H9 (cell line): ENCODE measurements at regions not wholly inside any gene's neighbourhood (a gene's known extent, or its start where the extent isn't known, plus 50 kb on each side); places are given as distances from the start of the nearest gene placed in this dataset.

Experiments
- DNase-seq: peaks from one replicate; pipeline ENCODE4 v3.0.0-alpha.2; 2017
- H2AFZ ChIP-seq: one replicate; pipeline ENCODE4 v1.6.1; 2013; ENCODE audit warnings: mild to moderate bottlenecking, low read length, control low read depth, moderate library complexity
- H2AK5ac ChIP-seq: 2 replicates; pipeline ENCODE4 v1.6.1; 2013; ENCODE audit warnings: low read length, control low read depth, mixed read lengths; ENCODE audit not compliant: insufficient read length
- H2BK120ac ChIP-seq: one replicate; pipeline ENCODE4 v1.6.1; 2013; ENCODE audit warnings: low read depth, mild to moderate bottlenecking, low read length, control low read depth, inconsistent platforms; ENCODE audit not compliant: poor library complexity, severe bottlenecking
- H2BK12ac ChIP-seq: 2 replicates; pipeline ENCODE4 v1.6.1; 2013; ENCODE audit warnings: low read length, control low read depth, mixed read lengths, low read depth; ENCODE audit not compliant: insufficient read length
- H2BK15ac ChIP-seq: 2 replicates; pipeline ENCODE4 v1.6.1; 2013; ENCODE audit warnings: low read depth, low read length, control low read depth
- H2BK20ac ChIP-seq: one replicate; pipeline ENCODE4 v1.6.1; 2013; ENCODE audit warnings: low read depth, mild to moderate bottlenecking, low read length, control low read depth, inconsistent platforms; ENCODE audit not compliant: poor library complexity, severe bottlenecking
- H2BK5ac ChIP-seq: 2 replicates; pipeline ENCODE4 v1.6.1; 2013; ENCODE audit warnings: low read length, control low read depth, mixed read lengths; ENCODE audit not compliant: insufficient read length
- H3K14ac ChIP-seq: 2 replicates; pipeline ENCODE4 v1.6.1; 2013; ENCODE audit warnings: low read length, control low read depth; ENCODE audit not compliant: insufficient read depth
- H3K18ac ChIP-seq: 2 replicates; pipeline ENCODE4 v1.6.1; 2013; ENCODE audit warnings: low read depth, mild to moderate bottlenecking, mixed read lengths, low read length, control low read depth; ENCODE audit not compliant: insufficient read length
- H3K23ac ChIP-seq: 2 replicates; pipeline ENCODE4 v1.6.1; 2013; ENCODE audit warnings: low read length, control low read depth, mixed read lengths, low read depth; ENCODE audit not compliant: insufficient read length
- H3K23me2 ChIP-seq: 2 replicates; pipeline ENCODE4 v1.6.1; 2013; ENCODE audit warnings: low read depth, mild to moderate bottlenecking, mixed read lengths, low read length, control low read depth; ENCODE audit not compliant: insufficient read length, poor library complexity, severe bottlenecking
- H3K27ac ChIP-seq: 2 replicates; pipeline ENCODE4 v1.5.1; 2013; ENCODE audit warnings: low read length, control low read depth, mixed read lengths, low read depth; ENCODE audit not compliant: insufficient read length
- H3K27me3 ChIP-seq: 2 replicates; pipeline ENCODE4 v1.6.1; 2013; ENCODE audit warnings: low read length, control low read depth, inconsistent platforms; ENCODE audit not compliant: insufficient read depth
- H3K4ac ChIP-seq: 2 replicates; pipeline ENCODE4 v1.6.1; 2013; ENCODE audit warnings: low read depth, mild to moderate bottlenecking, control low read depth, inconsistent platforms, low read length, moderate library complexity
- H3K4me1 ChIP-seq: 2 replicates; pipeline ENCODE4 v1.6.1; 2013; ENCODE audit warnings: low read length, control low read depth, inconsistent platforms; ENCODE audit not compliant: insufficient read depth
- H3K4me2 ChIP-seq: 2 replicates; pipeline ENCODE4 v1.6.1; 2013; ENCODE audit warnings: low read length, control low read depth, mixed read lengths; ENCODE audit not compliant: insufficient read length, insufficient read depth
- H3K56ac ChIP-seq: 2 replicates; pipeline ENCODE4 v1.6.1; 2013; ENCODE audit warnings: low read depth, mild to moderate bottlenecking, mixed read lengths, low read length, control low read depth; ENCODE audit not compliant: insufficient read length
- H3K79me1 ChIP-seq: 2 replicates; pipeline ENCODE4 v1.6.1; 2013; ENCODE audit warnings: low read depth, mild to moderate bottlenecking, moderate library complexity, low read length, control low read depth, inconsistent platforms; ENCODE audit not compliant: insufficient read depth, poor library complexity, severe bottlenecking
- H3K79me2 ChIP-seq: 2 replicates; pipeline ENCODE4 v1.6.1; 2013; ENCODE audit warnings: low read length, control low read depth, inconsistent platforms; ENCODE audit not compliant: insufficient read depth
- H3K9ac ChIP-seq: 2 replicates; pipeline ENCODE4 v1.6.1; 2013; ENCODE audit warnings: low read length, control low read depth, mixed read lengths; ENCODE audit not compliant: insufficient read length; ENCODE audit errors: extremely low read depth
- H3K9me3 ChIP-seq: one replicate; pipeline ENCODE4 v1.6.1; 2013; ENCODE audit warnings: low read depth, low read length, inconsistent platforms; ENCODE audit not compliant: control insufficient read depth
- H3T11ph ChIP-seq: one replicate; pipeline ENCODE4 v1.6.1; 2013; ENCODE audit warnings: mild to moderate bottlenecking, low read length, control low read depth, inconsistent platforms
- H4K20me1 ChIP-seq: one replicate; pipeline ENCODE4 v1.6.1; 2013; ENCODE audit not compliant: control insufficient read depth, insufficient read length, insufficient read depth
- H4K5ac ChIP-seq: 2 replicates; pipeline ENCODE4 v1.6.1; 2013; ENCODE audit warnings: low read depth, mild to moderate bottlenecking, mixed read lengths, low read length, control low read depth; ENCODE audit not compliant: insufficient read length
- H4K8ac ChIP-seq: replicated peaks from 2 replicates; pipeline ENCODE4 v1.6.1; 2013; ENCODE audit warnings: low read length, control low read depth, mixed read lengths, low read depth; ENCODE audit not compliant: insufficient read length
- H4K91ac ChIP-seq: 2 replicates; pipeline ENCODE4 v1.6.1; 2013; ENCODE audit warnings: low read depth, mild to moderate bottlenecking, moderate library complexity, mixed read lengths, low read length, control low read depth; ENCODE audit not compliant: insufficient read length
- H3K27ac Mint-ChIP-seq, 3 experiments: 2 replicates in 2 of 3; 3 replicates in 1 of 3; pipeline ENCODE4 v1.8.0; 2020 to 2021; ENCODE audit warnings: mixed read lengths in 3 of 3, mild to moderate bottlenecking in 1 of 3, moderate library complexity in 1 of 3
- H3K27me3 Mint-ChIP-seq: 2 replicates; pipeline ENCODE4 v1.8.0; 2021; ENCODE audit warnings: low read depth, mild to moderate bottlenecking, moderate library complexity, mixed read lengths
- H3K36me3 Mint-ChIP-seq, 3 experiments: 2 replicates in 2 of 3; 3 replicates in 1 of 3; pipeline ENCODE4 v1.8.0; 2020 to 2021; ENCODE audit warnings: low read depth in 3 of 3, mixed read lengths in 3 of 3; ENCODE audit not compliant: insufficient read depth in 1 of 3
- H3K4me1 Mint-ChIP-seq, 2 experiments: 2 replicates each; pipeline ENCODE4 v1.8.0; 2020; ENCODE audit warnings: mixed read lengths in 2 of 2
- H3K4me3 Mint-ChIP-seq, 2 experiments: 2 replicates in 1 of 2; 3 replicates in 1 of 2; pipeline ENCODE4 v1.8.0; 2020 to 2021; ENCODE audit warnings: mild to moderate bottlenecking in 2 of 2, mixed read lengths in 2 of 2, moderate library complexity in 1 of 2
- H3K9me3 Mint-ChIP-seq, 2 experiments: 2 replicates in 1 of 2; 3 replicates in 1 of 2; pipeline ENCODE4 v1.8.0; 2020; ENCODE audit warnings: mild to moderate bottlenecking in 2 of 2, mixed read lengths in 2 of 2, moderate library complexity in 1 of 2
- WGBS: extraction: QIAGEN DNeasy Blood & Tissue Kit; methylation state at CpG from one replicate; pipeline ENCODE4 v1.1.7; 2013; ENCODE audit warnings: missing lambda C conversion rate, low lambda C conversion rate, mixed read lengths; ENCODE audit not compliant: insufficient read length; ENCODE audit errors: extremely low coverage; 5-methylcytosine and 5-hydroxymethylcytosine counted together
- TF ChIP-seq, protein P1 (sequence below): fragments of 200-600 bp; sonication (generic); conservative IDR thresholded peaks from 3 replicates; pipeline ENCODE4 v1.8.0; 2021; ENCODE audit warnings: antibody characterized with exemption, mild to moderate bottlenecking

DNA sequence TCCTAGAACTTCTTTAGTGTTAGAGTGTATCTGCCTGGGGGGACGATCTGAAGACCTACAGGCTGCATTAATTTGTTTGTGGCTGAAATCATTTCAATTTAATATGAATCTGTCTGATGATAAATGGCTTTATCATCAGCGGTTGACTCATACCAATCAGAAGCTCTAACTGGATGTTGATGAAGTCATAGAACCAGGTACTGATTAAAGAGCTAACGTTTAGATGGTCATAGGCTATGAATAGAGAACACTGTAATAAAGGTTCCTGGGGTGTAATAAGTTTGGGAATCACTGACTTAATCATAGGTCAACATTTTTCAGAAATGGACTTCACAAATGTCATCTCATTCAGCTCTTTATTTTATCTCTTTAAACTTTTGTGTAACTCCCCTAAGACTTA is 329.9 kb downstream of the MSX2 start:
- Histone ChIP-seq H3K79me1 (no peaks in the 10 kb centered on the region), H3K14ac (no peak overlapping the region), H4K20me1 (no peaks in the 10 kb centered on the region), H2BK12ac (no peak overlapping the region), H2BK120ac (no peak overlapping the region), H3K23ac (no peak overlapping the region), H3K18ac (no peak overlapping the region), H3K27ac (no peak overlapping the region), H4K8ac (no peak overlapping the region), H3K56ac (no peak overlapping the region), H4K5ac (no peak overlapping the region), H3T11ph (no peak overlapping the region), H2AK5ac (no peak overlapping the region), H4K91ac (no peak overlapping the region), H3K9me3 (no peaks in the 10 kb centered on the region), H2AFZ (no peak overlapping the region), H3K4me1 (no peaks in the 10 kb centered on the region), H3K9ac (no peak overlapping the region), H3K4ac (no peak overlapping the region), H3K23me2 (no peaks in the 10 kb centered on the region), H3K27me3 (no peaks in the 10 kb centered on the region), H2BK20ac (no peak overlapping the region), H3K4me2 (no peak overlapping the region), H3K79me2 (no peaks in the 10 kb centered on the region), H2BK5ac (no peak overlapping the region), H2BK15ac (no peak overlapping the region)
- no peak overlapping the region for H3K4me3 Mint-ChIP-seq
- no peak overlapping the region for H3K27ac Mint-ChIP-seq
- peaks cover 27% of the 10 kb centered on the region for H3K27me3 Mint-ChIP-seq
- no peaks in the 10 kb centered on the region for H3K9me3 Mint-ChIP-seq
- no CpG with 5 or more reads among the region's 3 CpGs for WGBS
- H3K4me1 Mint-ChIP-seq, result peaks cover 3 to 4% of the 10 kb centered on the region in 2 experiments; a peak in 3 of 4 replicates
- no peaks in the 10 kb centered on the region for H3K36me3 Mint-ChIP-seq
- TF ChIP-seq, protein P1, sequence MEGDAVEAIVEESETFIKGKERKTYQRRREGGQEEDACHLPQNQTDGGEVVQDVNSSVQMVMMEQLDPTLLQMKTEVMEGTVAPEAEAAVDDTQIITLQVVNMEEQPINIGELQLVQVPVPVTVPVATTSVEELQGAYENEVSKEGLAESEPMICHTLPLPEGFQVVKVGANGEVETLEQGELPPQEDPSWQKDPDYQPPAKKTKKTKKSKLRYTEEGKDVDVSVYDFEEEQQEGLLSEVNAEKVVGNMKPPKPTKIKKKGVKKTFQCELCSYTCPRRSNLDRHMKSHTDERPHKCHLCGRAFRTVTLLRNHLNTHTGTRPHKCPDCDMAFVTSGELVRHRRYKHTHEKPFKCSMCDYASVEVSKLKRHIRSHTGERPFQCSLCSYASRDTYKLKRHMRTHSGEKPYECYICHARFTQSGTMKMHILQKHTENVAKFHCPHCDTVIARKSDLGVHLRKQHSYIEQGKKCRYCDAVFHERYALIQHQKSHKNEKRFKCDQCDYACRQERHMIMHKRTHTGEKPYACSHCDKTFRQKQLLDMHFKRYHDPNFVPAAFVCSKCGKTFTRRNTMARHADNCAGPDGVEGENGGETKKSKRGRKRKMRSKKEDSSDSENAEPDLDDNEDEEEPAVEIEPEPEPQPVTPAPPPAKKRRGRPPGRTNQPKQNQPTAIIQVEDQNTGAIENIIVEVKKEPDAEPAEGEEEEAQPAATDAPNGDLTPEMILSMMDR, result no peak
- no peak for DNase-seq
